ENCODE measurements at regions not wholly inside any gene's neighbourhood (a gene's known extent, or its start where the extent isn't known, plus 50 kb on each side); places are given as distances from the start of the nearest gene placed in this dataset.

DNA sequence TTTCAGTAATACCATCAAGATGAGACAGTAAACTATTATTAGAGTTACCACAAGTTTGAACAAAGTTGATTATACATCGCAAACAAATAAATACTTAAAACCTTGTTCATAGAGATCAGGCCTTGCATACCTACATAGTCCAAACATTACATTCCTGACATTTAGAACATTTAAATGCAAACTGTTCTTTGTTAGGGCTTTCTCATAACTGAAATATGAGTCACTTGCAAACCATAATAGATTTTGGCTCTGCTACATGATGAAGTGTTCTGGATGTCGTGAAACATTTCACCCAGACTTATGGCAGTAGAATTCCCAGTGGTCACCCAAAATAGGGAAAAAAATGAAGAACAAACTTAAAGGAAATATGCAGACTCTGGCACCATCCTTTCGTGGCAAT lies 75.0 kb downstream of the FAT4 start:
- no peak overlapping the region for H3K9ac ChIP-seq (ENCODE audit: low read length)
- no peaks in the 10 kb centered on the region for H3K4me1 ChIP-seq (ENCODE audit: low read length)

DNA sequence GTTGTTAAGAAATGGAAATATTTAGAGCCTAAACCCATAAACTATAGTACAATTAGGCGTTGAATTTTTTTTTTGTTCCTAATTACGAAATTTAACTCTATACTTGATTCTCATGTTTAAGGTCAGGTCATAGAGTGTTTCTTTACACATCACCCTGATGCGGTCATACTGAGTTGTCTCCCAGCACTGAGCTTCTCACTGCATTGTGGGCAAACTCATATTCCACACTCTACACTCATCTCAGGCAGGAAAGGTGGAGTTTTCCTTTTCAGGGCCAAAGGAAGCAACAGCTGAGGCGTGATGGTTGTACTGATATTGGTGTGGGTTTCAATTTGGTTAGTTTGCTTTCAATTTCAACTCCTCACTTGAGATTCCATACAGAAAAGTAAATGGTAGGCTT lies 75.4 kb downstream of the FAT4 start:
- H4K20me1 ChIP-seq (ENCODE audit: insufficient read depth, low read length), result no peaks in the 10 kb centered on the region
- no peaks in the 10 kb centered on the region for H3K36me3 ChIP-seq (replicated peaks; ENCODE audit: low read depth, low read length)
- H3K27me3 ChIP-seq (ENCODE audit: low read depth, low read length), result no peaks in the 10 kb centered on the region
- no peaks in the 10 kb centered on the region for H3K4me1 ChIP-seq (ENCODE audit: low read length)
- no peak for TF ChIP-seq EZH2phosphoT487 (IDR thresholded peaks at IDR 0.05; ENCODE audit: low read depth)
- TF ChIP-seq, protein P1, sequence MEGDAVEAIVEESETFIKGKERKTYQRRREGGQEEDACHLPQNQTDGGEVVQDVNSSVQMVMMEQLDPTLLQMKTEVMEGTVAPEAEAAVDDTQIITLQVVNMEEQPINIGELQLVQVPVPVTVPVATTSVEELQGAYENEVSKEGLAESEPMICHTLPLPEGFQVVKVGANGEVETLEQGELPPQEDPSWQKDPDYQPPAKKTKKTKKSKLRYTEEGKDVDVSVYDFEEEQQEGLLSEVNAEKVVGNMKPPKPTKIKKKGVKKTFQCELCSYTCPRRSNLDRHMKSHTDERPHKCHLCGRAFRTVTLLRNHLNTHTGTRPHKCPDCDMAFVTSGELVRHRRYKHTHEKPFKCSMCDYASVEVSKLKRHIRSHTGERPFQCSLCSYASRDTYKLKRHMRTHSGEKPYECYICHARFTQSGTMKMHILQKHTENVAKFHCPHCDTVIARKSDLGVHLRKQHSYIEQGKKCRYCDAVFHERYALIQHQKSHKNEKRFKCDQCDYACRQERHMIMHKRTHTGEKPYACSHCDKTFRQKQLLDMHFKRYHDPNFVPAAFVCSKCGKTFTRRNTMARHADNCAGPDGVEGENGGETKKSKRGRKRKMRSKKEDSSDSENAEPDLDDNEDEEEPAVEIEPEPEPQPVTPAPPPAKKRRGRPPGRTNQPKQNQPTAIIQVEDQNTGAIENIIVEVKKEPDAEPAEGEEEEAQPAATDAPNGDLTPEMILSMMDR (IDR thresholded peaks at IDR 0.05; ENCODE audit: low read depth, low read length), result no peak
- H3K4me3 ChIP-seq (ENCODE audit: low read length), result no peak overlapping the region
- H3K79me2 ChIP-seq (ENCODE audit: low read length), result no peaks in the 10 kb centered on the region
- H3K9me3 ChIP-seq (ENCODE audit: insufficient read depth, low read length), result no peaks in the 10 kb centered on the region
- H3K27ac ChIP-seq (ENCODE audit: low read length), result no peak overlapping the region
- no peak overlapping the region for H3K4me2 ChIP-seq (ENCODE audit: low read length)
- no peak overlapping the region for H2AFZ ChIP-seq (ENCODE audit: low read depth, low read length)
- no peak overlapping the region for H3K9ac ChIP-seq (ENCODE audit: low read length)

More for the DNA sequence above, 75.0 kb downstream of the FAT4 start:
- Histone ChIP-seq H3K4me3 (ENCODE audit: low read length) (no peak overlapping the region), H2AFZ (ENCODE audit: low read depth, low read length) (no peak overlapping the region), H3K79me2 (ENCODE audit: low read length) (no peaks in the 10 kb centered on the region), H3K36me3 (replicated peaks; ENCODE audit: low read depth, low read length) (no peaks in the 10 kb centered on the region), H3K4me2 (ENCODE audit: low read length) (no peak overlapping the region), H4K20me1 (ENCODE audit: insufficient read depth, low read length) (no peaks in the 10 kb centered on the region), H3K27me3 (ENCODE audit: low read depth, low read length) (no peaks in the 10 kb centered on the region), H3K27ac (ENCODE audit: low read length) (no peak overlapping the region), H3K9me3 (ENCODE audit: insufficient read depth, low read length) (no peaks in the 10 kb centered on the region)
- TF ChIP-seq, protein P1 (IDR thresholded peaks at IDR 0.05; ENCODE audit: low read depth, low read length), result no peak
- no peak for TF ChIP-seq EZH2phosphoT487 (IDR thresholded peaks at IDR 0.05; ENCODE audit: low read depth)

DNA sequence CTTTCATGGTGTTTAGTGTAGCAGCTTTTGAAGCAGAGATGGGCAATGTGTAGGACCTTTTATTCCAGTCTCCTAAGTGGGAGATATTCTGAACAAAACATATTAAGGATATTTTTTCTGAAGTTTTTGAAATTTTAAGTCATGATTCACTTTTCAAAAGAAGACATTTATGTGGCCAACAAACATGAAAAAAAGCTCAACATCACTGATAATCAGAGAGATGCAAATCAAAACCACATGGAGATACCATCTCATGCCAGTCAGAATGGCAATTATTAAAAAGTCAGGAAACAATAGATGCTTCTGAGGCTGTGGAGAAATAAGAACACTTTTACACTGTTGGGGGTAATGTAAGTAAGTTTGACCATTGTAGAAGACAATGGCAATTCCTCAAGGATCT lies 76.0 kb downstream of the FAT4 start:
- no peak overlapping the region for H3K4me2 ChIP-seq (ENCODE audit: low read length)
- TF ChIP-seq, protein P1 (IDR thresholded peaks at IDR 0.05; ENCODE audit: low read depth, low read length), result no peak
- TF ChIP-seq EZH2phosphoT487 (IDR thresholded peaks at IDR 0.05; ENCODE audit: low read depth), result no peak
- no peak overlapping the region for H3K9ac ChIP-seq (ENCODE audit: low read length)
- no peak overlapping the region for H2AFZ ChIP-seq (ENCODE audit: low read depth, low read length)
- no peaks in the 10 kb centered on the region for H3K27me3 ChIP-seq (ENCODE audit: low read depth, low read length)
- H3K4me1 ChIP-seq (ENCODE audit: low read length), result no peaks in the 10 kb centered on the region
- H3K27ac ChIP-seq (ENCODE audit: low read length), result no peak overlapping the region
- H3K4me3 ChIP-seq (ENCODE audit: low read length), result no peak overlapping the region
- H3K36me3 ChIP-seq (replicated peaks; ENCODE audit: low read depth, low read length), result no peaks in the 10 kb centered on the region
- H3K9me3 ChIP-seq (ENCODE audit: insufficient read depth, low read length), result no peaks in the 10 kb centered on the region
- no peaks in the 10 kb centered on the region for H4K20me1 ChIP-seq (ENCODE audit: insufficient read depth, low read length)
- H3K79me2 ChIP-seq (ENCODE audit: low read length), result no peaks in the 10 kb centered on the region

DNA sequence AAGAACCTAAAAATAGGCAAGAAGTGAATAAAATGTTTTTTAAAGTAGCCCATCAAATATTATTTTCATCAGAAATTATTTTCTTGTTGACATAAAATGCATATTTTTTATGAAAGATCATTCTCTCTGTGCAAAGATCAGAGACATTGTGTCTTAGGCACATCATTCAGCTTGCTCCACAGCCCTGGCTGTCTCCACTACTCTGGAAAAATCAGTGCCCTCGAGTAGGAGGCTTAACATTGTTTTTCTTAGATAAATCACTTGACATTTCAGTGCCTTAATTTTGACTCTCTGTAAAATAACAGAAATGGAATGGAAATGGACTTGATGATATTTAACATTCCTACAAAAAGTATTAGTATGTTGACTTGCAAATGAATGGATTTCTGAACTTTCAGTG lies 77.9 kb downstream of the FAT4 start:
- H3K4me3 ChIP-seq (ENCODE audit: low read length), result no peak overlapping the region
- H2AFZ ChIP-seq (ENCODE audit: low read depth, low read length), result no peak overlapping the region
- no peaks in the 10 kb centered on the region for H3K4me1 ChIP-seq (ENCODE audit: low read length)
- TF ChIP-seq, protein P1 (IDR thresholded peaks at IDR 0.05; ENCODE audit: low read depth, low read length), result no peak
- H3K36me3 ChIP-seq (replicated peaks; ENCODE audit: low read depth, low read length), result no peaks in the 10 kb centered on the region
- H3K27ac ChIP-seq (ENCODE audit: low read length), result no peak overlapping the region
- H3K9me3 ChIP-seq (ENCODE audit: insufficient read depth, low read length), result no peaks in the 10 kb centered on the region
- H3K9ac ChIP-seq (ENCODE audit: low read length), result no peak overlapping the region
- no peaks in the 10 kb centered on the region for H3K79me2 ChIP-seq (ENCODE audit: low read length)
- no peak overlapping the region for H3K4me2 ChIP-seq (ENCODE audit: low read length)
- H4K20me1 ChIP-seq (ENCODE audit: insufficient read depth, low read length), result no peaks in the 10 kb centered on the region
- H3K27me3 ChIP-seq (ENCODE audit: low read depth, low read length), result no peaks in the 10 kb centered on the region
